HG02763 (cell line): ENCODE measurements at regions not wholly inside any gene's neighbourhood (a gene's known extent, or its start where the extent isn't known, plus 50 kb on each side); places are given as distances from the start of the nearest gene placed in this dataset.

ENCODE experiments used
- ATAC-seq: cut with Tn5 transposase; IDR thresholded peaks from one replicate; pipeline ENCODE4 v1.9.1; 2021; ENCODE audit warnings: mild to moderate bottlenecking, moderate library complexity; ENCODE audit not compliant: unreplicated experiment

DNA sequence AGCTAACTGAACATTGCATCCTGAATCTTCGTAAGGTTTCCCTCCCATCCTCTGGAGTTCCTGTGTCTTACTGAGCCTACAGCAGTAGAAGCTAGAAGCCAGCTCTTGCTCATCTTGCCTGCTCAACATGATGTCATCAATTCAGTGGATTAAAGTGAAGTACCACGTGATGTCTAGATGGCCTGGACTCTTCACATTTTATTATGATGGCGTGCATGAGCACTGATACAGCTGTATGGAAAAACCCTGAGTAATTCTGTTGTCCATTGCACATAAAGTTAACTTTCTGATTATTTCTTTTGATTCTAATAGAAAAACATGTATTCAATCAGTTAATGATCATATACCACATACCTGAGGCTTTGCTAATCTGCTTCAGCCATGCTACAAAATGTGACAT is 2387.7 kb upstream of the TENM3 start:
- no peak for ATAC-seq

DNA sequence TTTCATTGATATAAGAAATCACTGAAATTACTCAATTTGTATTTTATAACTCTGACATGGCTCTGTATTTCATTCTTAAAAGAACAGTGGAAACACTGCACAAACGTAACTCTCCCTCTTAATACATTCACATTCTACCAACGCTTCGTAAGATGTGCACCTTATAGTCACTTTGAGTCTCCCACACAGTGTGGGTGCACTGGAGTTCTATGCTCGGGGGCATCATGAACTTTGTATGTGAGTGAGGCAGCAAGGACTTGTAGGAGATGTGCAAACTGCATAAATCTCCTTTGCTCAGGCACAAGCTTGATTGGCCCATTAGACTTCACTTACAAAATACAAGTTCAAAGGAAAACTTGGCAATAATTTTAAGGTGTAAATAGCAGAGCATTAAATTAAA is 2385.0 kb upstream of the TENM3 start:
- no peak for ATAC-seq

GRCh38 chr4:179867300-179867878 is 2375.8 kb upstream of the TENM3 start:
- peak; percentile 93 for ATAC-seq

DNA sequence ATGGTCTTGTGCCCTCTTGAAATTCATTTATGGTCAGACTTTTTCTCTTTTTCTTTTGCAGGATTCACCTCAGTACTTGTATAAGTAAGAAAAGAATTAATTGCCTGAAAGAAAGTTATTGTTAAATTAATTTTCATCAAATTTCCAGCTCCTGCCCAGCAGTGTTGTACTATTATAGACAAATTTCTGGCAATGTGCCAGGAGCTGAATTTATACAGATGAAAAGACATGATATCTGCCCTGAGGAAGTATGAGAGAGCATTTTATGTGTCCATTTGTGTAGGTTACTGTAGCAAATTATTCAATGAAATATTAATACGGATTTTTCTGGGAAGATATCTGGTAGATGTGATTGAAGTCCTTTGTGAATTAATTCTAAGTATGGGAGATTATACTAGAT is 2371.5 kb upstream of the TENM3 start:
- no peak for ATAC-seq

DNA sequence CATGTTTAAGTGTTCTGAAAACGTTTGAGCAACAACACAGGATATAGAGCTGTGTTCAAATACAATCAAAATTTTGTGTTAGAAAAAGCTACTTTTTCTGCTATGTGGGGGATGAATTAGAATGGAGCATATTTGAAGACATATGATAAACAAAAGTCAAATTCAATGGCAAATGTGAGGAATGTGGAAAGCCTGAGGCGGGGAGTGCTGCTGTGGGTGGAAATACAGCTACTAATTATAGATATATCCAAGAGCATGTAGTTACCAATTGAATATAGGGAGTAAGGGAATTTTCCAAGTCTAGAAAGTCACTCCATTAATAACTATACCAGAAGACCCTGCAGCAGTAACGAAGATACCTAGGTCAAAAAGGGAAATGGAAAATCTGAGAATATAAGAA is 2370.4 kb upstream of the TENM3 start:
- no peak for ATAC-seq

- no peak for ATAC-seq
Measured at GRCh38 chr4:179880756-179881155, 2362.4 kb upstream of the TENM3 start.

GRCh38 chr4:179894066-179894778 is 2349.0 kb upstream of the TENM3 start:
- no peak for ATAC-seq

GRCh38 chr4:179919587-179919986 is 2323.6 kb upstream of the TENM3 start:
- no peak for ATAC-seq

DNA sequence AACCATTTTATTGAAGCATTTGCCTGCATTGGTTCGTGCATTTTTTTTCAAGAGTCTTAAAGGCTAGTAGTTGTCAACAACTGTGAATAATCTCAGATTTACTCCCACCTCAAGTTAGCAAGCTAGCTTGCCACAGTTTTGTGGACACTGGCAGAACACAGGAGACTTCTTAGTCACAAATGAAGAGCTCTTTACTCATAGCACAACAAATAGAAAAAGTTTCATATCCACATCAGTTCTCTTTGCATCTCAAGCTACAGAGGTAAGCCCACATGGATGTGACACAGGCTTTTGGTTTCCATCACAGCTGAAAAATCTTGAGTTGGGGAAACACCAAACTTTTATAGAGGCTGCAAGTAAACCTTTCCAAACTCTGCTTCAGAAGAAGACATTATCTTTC is 2315.7 kb upstream of the TENM3 start:
- no peak for ATAC-seq

DNA sequence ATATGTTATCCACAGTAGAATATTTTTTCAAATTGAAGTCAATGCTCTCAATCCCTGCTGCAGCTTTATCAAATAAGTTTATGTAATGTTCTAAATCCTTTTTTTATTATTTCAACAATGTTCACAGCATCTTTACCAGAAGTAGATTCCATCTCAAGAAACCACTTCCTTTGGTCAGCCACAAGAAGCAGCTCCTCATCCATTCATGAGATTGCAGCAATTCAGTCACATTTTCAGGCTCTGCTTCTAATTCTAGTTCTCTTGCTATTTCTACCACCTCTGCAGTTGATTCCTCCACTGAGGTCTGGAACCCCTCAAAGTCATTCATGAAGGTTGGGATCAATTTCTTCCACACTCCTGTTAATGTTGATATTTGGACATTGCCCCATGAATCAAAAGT is 2301.3 kb upstream of the TENM3 start:
- no peak for ATAC-seq

DNA sequence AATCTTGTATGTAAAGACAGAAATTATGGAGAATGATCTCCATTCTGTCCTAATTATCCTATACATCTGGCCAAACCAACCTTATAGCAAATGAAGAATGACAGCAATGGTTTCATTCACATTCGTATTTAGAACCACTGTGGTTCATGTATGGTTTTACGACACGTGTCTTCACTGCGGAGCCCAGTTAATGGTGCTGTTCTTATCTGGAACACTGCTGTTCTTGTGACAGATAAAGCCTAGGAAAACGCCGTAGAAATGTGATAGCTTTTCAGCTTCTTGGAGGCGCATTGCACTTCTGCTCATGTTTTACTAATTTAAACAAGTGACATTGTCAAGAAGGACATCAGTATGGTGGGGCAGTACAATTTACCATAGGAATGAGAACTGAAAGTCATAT is 2266.4 kb upstream of the TENM3 start:
- no peak for ATAC-seq

GRCh38 chr4:179977378-179977777 is 2265.8 kb upstream of the TENM3 start:
- ATAC-seq, result no peak

- no peak for ATAC-seq
Measured at GRCh38 chr4:179981161-179981560, 2262.0 kb upstream of the TENM3 start.

- peak; percentile 100 for ATAC-seq
Measured at GRCh38 chr4:179989975-179990374, 2253.2 kb upstream of the TENM3 start.

- ATAC-seq, result no peak
Measured at GRCh38 chr4:180009316-180009715, 2233.9 kb upstream of the TENM3 start.

GRCh38 chr4:180028682-180029081 is 2214.5 kb upstream of the TENM3 start:
- peak; percentile 60 for ATAC-seq

- no peak for ATAC-seq
Measured at GRCh38 chr4:180031330-180031729, 2211.9 kb upstream of the TENM3 start.

DNA sequence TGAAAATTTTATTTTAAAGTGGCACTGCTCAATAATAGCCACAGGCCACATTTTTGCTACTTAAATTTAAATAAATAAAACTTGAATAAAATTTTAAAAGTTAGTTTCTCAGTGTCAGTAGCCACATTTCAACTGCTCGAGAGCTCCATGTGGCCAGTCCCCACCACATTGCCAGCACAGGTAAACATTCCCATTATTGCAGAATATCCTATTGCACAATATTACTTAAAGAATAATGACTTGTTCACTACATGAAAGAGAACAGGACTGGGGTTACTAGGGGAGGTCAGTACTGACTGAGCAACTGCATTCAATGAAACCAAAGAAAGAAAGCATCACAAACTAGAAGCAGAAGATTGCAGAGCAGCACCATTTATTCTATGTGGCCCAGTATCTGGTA is 2201.6 kb upstream of the TENM3 start:
- no peak for ATAC-seq

DNA sequence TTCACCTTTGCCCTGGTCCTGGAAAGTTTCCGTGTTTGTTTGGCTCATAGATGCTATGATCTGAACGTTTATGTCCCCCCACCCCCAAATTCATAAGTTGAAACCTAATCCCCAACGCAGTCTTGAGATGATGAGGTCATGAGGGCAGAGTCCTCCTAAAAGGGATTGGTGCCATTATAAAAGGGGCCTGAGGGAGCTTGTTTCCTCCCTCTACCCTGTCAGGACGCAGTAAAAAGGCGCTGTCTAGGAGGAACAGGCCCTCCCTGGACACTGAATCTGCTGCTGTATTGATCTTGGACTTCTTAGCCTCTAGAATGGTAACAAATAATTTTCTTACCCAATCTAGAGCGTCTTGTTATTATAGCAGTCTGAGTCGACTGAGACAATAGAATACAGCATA is 2190.6 kb upstream of the TENM3 start:
- ATAC-seq, result no peak

DNA sequence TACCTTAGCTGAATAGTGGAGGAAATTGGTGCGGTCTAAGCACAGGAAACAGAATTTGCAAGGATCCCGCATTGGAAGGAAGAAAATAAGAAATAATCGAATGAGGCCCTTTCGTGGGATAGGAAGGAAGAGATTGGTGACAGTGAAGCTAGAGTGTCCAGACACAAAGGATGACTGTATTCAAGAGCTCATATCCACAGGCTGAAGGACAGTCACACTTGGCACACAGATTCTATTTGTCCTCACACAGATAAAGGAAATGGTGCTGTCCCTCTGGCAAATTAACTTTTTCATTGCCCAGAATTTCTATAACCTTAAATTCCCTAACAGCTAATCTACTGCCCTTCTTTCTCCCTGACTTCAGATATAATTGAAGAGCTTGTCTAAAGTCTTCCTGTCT is 2188.9 kb upstream of the TENM3 start:
- ATAC-seq, result no peak

DNA sequence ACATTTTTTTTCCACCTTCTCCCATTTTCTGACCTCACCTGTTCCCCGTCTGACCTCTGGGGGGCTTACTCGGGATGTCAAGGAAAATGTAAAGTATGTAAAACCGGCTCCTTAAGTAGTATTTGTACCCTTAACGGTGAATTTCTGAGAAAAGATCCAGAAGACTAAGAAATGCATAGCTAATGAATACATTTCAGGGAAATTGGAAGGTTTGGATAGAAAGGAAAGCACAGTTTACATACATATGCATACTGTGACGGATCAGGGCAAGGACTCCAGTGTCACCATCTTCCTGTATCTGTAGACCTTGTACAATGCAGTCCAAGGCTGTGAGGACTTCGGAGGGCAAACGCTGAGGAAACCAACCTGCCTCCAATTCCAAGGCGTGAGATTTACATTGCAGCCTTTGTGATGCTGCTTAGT is 2185.9 kb upstream of the TENM3 start:
- no peak for ATAC-seq

- ATAC-seq, result no peak
Measured at GRCh38 chr4:180057891-180058671, 2185.1 kb upstream of the TENM3 start.
